Liver (tissue), 8 donors: ENCODE measurements at regions not wholly inside any gene's neighbourhood (a gene's known extent, or its start where the extent isn't known, plus 50 kb on each side); places are given as distances from the start of the nearest gene placed in this dataset.

Experiments
- DNase-seq: peaks from one replicate; pipeline ENCODE4 v3.0.0-alpha.2; 2017; ENCODE audit warnings: low spot score
- H3K27ac ChIP-seq, 2 donors: one replicate each; pipeline ENCODE4 v1.7.0; 2013; ENCODE audit warnings: inconsistent platforms in 2 of 2, low read length in 2 of 2, control low read depth in 1 of 2, low read depth in 1 of 2, mild to moderate bottlenecking in 1 of 2
- H3K27me3 ChIP-seq, 4 donors: one replicate each; pipeline versions ENCODE4 v1.6.1 to v1.7.0; 2013; ENCODE audit warnings: low read length in 3 of 4, inconsistent platforms in 1 of 4, mild to moderate bottlenecking in 1 of 4, moderate library complexity in 1 of 4; ENCODE audit not compliant: control insufficient read depth in 4 of 4, insufficient read depth in 4 of 4
- H3K36me3 ChIP-seq, 4 donors: one replicate each; pipeline versions ENCODE4 v1.6.1 to v1.7.0; 2013; ENCODE audit warnings: low read length in 3 of 4, mild to moderate bottlenecking in 3 of 4, low read depth in 1 of 4, moderate library complexity in 1 of 4; ENCODE audit not compliant: control insufficient read depth in 4 of 4, insufficient read depth in 3 of 4
- H3K4me1 ChIP-seq, 4 donors: one replicate each; pipeline versions ENCODE4 v1.6.1 to v1.7.0; 2013; ENCODE audit warnings: low read length in 3 of 4, mild to moderate bottlenecking in 3 of 4, moderate library complexity in 1 of 4; ENCODE audit not compliant: control insufficient read depth in 4 of 4, insufficient read depth in 4 of 4
- H3K4me3 ChIP-seq, 3 donors: one replicate each; pipeline versions ENCODE4 v1.6.1 to v1.7.0; 2013; ENCODE audit warnings: low read length in 3 of 3, control low read depth in 1 of 3, low read depth in 1 of 3, mild to moderate bottlenecking in 1 of 3
- H3K9ac ChIP-seq, 2 donors: one replicate each; pipeline ENCODE4 v1.7.0; 2013; ENCODE audit warnings: low read length in 2 of 2, mild to moderate bottlenecking in 2 of 2, moderate library complexity in 2 of 2, control low read depth in 1 of 2, low read depth in 1 of 2
- H3K9me3 ChIP-seq, 4 donors: one replicate each; pipeline versions ENCODE4 v1.6.1 to v1.7.0; 2013; ENCODE audit warnings: low read length in 3 of 4; ENCODE audit not compliant: control insufficient read depth in 4 of 4
- EGR1 ChIP-seq, 2 donors: IDR thresholded peaks; 2 replicates each; pipeline ENCODE4 v1.6.1; 2016 to 2018; ENCODE audit warnings: antibody characterized with exemption in 2 of 2, low read depth in 2 of 2
- FOXA1 ChIP-seq: IDR thresholded peaks from 2 replicates; pipeline ENCODE4 v1.6.1; 2016; ENCODE audit warnings: antibody characterized with exemption
- FOXA2 ChIP-seq: IDR thresholded peaks from 2 replicates; pipeline ENCODE4 v1.6.1; 2016; ENCODE audit warnings: antibody characterized with exemption
- GABPA ChIP-seq, 2 donors: IDR thresholded peaks in 1 of 2; conservative IDR thresholded peaks in 1 of 2; 2 replicates each; pipeline ENCODE4 v1.6.1; 2016; ENCODE audit warnings: antibody characterized with exemption in 2 of 2, mild to moderate bottlenecking in 1 of 2, moderate library complexity in 1 of 2
- HNF4A ChIP-seq, 2 donors: conservative IDR thresholded peaks; 2 replicates each; pipeline ENCODE4 v1.6.1; 2016; ENCODE audit warnings: antibody characterized with exemption in 2 of 2, mild to moderate bottlenecking in 2 of 2
- HNF4G ChIP-seq: IDR thresholded peaks from 2 replicates; pipeline ENCODE4 v1.6.1; 2016; ENCODE audit warnings: antibody characterized with exemption
- JUND ChIP-seq, 2 donors: IDR thresholded peaks; 2 replicates each; pipeline ENCODE4 v1.6.1; 2016; ENCODE audit warnings: antibody characterized with exemption in 2 of 2
- NR2F2 ChIP-seq: IDR thresholded peaks from 2 replicates; pipeline ENCODE4 v1.6.1; 2016; ENCODE audit warnings: antibody characterized with exemption
- RAD21 ChIP-seq, 2 donors: IDR thresholded peaks; 2 replicates each; pipeline ENCODE4 v1.6.1; 2016; ENCODE audit warnings: antibody characterized with exemption in 2 of 2, mild to moderate bottlenecking in 2 of 2
- RXRA ChIP-seq, 2 donors: IDR thresholded peaks; 2 replicates each; pipeline ENCODE4 v1.6.1; 2017 to 2018; ENCODE audit warnings: antibody characterized with exemption in 2 of 2, mild to moderate bottlenecking in 1 of 2
- SP1 ChIP-seq: IDR thresholded peaks from 2 replicates; pipeline ENCODE4 v1.6.1; 2018; ENCODE audit warnings: antibody characterized with exemption, mild to moderate bottlenecking
- TAF1 ChIP-seq: conservative IDR thresholded peaks from 2 replicates; pipeline ENCODE4 v1.6.1; 2016; ENCODE audit warnings: antibody characterized with exemption, mild to moderate bottlenecking
- YY1 ChIP-seq: IDR thresholded peaks from 2 replicates; pipeline ENCODE4 v1.6.1; 2016; ENCODE audit warnings: antibody characterized with exemption, mild to moderate bottlenecking
- WGBS: extraction: QIAGEN DNeasy Blood & Tissue Kit; methylation state at CpG from one replicate; pipeline ENCODE4 v1.1.7; 2013; 5-methylcytosine and 5-hydroxymethylcytosine counted together
- TF ChIP-seq, protein P1 (sequence below): IDR thresholded peaks from 2 replicates; pipeline ENCODE4 v1.6.1; 2016; ENCODE audit warnings: antibody characterized with exemption
- TF ChIP-seq, protein P2 (sequence below): fragments of 150-350 bp; IDR thresholded peaks from 2 replicates; pipeline ENCODE4 v1.5.1; 2017; ENCODE audit warnings: improper control_type of control experiment, low read depth, low read length; ENCODE audit not compliant: missing input control
- TF ChIP-seq, protein P3 (sequence below): IDR thresholded peaks from 2 replicates; pipeline ENCODE4 v1.6.1; 2016; ENCODE audit warnings: antibody characterized with exemption
- TF ChIP-seq, protein P4 (sequence below): IDR thresholded peaks from 2 replicates; pipeline ENCODE4 v1.6.1; 2016; ENCODE audit warnings: antibody characterized with exemption, mild to moderate bottlenecking
- TF ChIP-seq, protein P5 (sequence below): IDR thresholded peaks from 2 replicates; pipeline ENCODE4 v1.6.1; 2016; ENCODE audit warnings: antibody characterized with exemption
- donor health status: healthy.
- donor health status: healthy.
- donor health status: healthy.
- donor health status: healthy.
- donor health status: healthy.

DNA sequence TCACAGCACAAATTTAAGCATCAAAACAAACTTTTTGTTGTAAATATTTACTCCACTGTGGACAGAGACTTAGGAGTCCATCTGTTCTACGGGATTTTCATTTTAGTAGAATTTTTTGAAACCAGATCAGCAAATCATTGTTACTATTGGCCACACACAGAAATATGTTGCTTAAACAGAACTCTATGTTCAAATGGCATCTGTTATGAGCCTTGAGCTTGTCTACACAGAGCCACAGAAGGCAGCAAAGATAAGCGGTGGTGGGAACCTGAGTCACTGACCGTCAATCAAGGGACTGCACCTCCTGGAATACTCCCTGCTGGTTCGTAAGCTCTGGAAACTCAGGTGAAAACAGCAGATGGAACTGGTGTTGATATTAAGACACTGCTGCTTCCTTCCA, 156.8 kb downstream of the TMEM200C start:
- Histone ChIP-seq H3K36me3 (no peaks in the 10 kb centered on the region), H3K9ac (no peak overlapping the region), H3K4me3 (no peak overlapping the region), H3K27ac (no peak overlapping the region), H3K27me3 (no peaks in the 10 kb centered on the region), H3K9me3 (no peaks in the 10 kb centered on the region), H3K4me1 (no peaks in the 10 kb centered on the region)
- no peak for DNase-seq
- 65% methylated on average over 4 of the region's 4 CpGs for WGBS
- TF ChIP-seq, protein P1, sequence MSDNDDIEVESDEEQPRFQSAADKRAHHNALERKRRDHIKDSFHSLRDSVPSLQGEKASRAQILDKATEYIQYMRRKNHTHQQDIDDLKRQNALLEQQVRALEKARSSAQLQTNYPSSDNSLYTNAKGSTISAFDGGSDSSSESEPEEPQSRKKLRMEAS = no peak
- TF ChIP-seq JUND (IDR thresholded peaks at IDR 0.05) (no peak), GABPA (IDR thresholded peaks at IDR 0.05 in 1 of 2, conservative IDR thresholded peaks at IDR 0.05 in 1 of 2) (no peak), RAD21 (IDR thresholded peaks at IDR 0.05) (no peak), NR2F2 (no peak), FOXA1 (no peak), RXRA (IDR thresholded peaks at IDR 0.05) (no peak), FOXA2 (no peak), SP1 (no peak), YY1 (no peak), TAF1 (no peak), EGR1 (IDR thresholded peaks at IDR 0.05; ENCODE audit: low read depth in 2 of 2) (no peak), HNF4A (conservative IDR thresholded peaks at IDR 0.05) (no peak)
- TF ChIP-seq, protein P2, sequence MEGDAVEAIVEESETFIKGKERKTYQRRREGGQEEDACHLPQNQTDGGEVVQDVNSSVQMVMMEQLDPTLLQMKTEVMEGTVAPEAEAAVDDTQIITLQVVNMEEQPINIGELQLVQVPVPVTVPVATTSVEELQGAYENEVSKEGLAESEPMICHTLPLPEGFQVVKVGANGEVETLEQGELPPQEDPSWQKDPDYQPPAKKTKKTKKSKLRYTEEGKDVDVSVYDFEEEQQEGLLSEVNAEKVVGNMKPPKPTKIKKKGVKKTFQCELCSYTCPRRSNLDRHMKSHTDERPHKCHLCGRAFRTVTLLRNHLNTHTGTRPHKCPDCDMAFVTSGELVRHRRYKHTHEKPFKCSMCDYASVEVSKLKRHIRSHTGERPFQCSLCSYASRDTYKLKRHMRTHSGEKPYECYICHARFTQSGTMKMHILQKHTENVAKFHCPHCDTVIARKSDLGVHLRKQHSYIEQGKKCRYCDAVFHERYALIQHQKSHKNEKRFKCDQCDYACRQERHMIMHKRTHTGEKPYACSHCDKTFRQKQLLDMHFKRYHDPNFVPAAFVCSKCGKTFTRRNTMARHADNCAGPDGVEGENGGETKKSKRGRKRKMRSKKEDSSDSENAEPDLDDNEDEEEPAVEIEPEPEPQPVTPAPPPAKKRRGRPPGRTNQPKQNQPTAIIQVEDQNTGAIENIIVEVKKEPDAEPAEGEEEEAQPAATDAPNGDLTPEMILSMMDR = no peak
- TF ChIP-seq, protein P3, sequence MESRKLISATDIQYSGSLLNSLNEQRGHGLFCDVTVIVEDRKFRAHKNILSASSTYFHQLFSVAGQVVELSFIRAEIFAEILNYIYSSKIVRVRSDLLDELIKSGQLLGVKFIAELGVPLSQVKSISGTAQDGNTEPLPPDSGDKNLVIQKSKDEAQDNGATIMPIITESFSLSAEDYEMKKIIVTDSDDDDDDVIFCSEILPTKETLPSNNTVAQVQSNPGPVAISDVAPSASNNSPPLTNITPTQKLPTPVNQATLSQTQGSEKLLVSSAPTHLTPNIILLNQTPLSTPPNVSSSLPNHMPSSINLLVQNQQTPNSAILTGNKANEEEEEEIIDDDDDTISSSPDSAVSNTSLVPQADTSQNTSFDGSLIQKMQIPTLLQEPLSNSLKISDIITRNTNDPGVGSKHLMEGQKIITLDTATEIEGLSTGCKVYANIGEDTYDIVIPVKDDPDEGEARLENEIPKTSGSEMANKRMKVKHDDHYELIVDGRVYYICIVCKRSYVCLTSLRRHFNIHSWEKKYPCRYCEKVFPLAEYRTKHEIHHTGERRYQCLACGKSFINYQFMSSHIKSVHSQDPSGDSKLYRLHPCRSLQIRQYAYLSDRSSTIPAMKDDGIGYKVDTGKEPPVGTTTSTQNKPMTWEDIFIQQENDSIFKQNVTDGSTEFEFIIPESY = no peak
- TF ChIP-seq, protein P4, sequence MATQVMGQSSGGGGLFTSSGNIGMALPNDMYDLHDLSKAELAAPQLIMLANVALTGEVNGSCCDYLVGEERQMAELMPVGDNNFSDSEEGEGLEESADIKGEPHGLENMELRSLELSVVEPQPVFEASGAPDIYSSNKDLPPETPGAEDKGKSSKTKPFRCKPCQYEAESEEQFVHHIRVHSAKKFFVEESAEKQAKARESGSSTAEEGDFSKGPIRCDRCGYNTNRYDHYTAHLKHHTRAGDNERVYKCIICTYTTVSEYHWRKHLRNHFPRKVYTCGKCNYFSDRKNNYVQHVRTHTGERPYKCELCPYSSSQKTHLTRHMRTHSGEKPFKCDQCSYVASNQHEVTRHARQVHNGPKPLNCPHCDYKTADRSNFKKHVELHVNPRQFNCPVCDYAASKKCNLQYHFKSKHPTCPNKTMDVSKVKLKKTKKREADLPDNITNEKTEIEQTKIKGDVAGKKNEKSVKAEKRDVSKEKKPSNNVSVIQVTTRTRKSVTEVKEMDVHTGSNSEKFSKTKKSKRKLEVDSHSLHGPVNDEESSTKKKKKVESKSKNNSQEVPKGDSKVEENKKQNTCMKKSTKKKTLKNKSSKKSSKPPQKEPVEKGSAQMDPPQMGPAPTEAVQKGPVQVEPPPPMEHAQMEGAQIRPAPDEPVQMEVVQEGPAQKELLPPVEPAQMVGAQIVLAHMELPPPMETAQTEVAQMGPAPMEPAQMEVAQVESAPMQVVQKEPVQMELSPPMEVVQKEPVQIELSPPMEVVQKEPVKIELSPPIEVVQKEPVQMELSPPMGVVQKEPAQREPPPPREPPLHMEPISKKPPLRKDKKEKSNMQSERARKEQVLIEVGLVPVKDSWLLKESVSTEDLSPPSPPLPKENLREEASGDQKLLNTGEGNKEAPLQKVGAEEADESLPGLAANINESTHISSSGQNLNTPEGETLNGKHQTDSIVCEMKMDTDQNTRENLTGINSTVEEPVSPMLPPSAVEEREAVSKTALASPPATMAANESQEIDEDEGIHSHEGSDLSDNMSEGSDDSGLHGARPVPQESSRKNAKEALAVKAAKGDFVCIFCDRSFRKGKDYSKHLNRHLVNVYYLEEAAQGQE = no peak
- TF ChIP-seq, protein P5, sequence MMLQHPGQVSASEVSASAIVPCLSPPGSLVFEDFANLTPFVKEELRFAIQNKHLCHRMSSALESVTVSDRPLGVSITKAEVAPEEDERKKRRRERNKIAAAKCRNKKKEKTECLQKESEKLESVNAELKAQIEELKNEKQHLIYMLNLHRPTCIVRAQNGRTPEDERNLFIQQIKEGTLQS = no peak

DNA sequence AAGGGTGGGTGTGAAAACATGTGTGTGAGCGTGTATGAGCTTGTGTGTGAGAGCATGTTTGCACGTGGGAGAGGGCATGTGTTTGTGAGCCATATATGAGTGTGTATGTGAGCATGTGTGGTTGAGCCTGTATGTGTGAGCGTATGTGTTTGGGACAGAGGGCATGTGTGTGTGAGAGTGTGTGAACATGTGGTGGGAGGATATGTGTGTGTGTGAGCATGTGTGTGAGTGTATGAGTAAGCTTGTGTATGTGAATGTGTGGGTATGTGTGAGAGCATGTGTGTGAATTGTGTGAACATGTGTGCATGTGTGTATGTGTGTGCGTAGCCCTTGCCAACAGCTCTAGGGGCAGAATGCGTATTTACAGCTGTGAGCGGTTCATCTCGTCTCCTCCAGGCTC, 163.0 kb downstream of the TMEM200C start:
- no peaks in the 10 kb centered on the region for H3K4me1 ChIP-seq
- H3K9ac ChIP-seq = no peak overlapping the region
- TF ChIP-seq, protein P1 = no peak
- TF ChIP-seq HNF4A (conservative IDR thresholded peaks at IDR 0.05) (no peak), FOXA2 (no peak), HNF4G (no peak), GABPA (IDR thresholded peaks at IDR 0.05 in 1 of 2, conservative IDR thresholded peaks at IDR 0.05 in 1 of 2) (no peak)
- TF ChIP-seq, protein P2 = no peak
- TF ChIP-seq, protein P3 = no peak
- TF ChIP-seq, protein P5 = no peak
- H3K27ac ChIP-seq = no peak overlapping the region
- 93% methylated on average over 7 of the region's 7 CpGs for WGBS
- no peak overlapping the region for H3K4me3 ChIP-seq
- H3K36me3 ChIP-seq = no peaks in the 10 kb centered on the region
- H3K9me3 ChIP-seq = no peaks in the 10 kb centered on the region
- no peak for DNase-seq
- H3K27me3 ChIP-seq = peaks cover 0 to 2% (median 0%) of the 10 kb centered on the region in 4 donors
